Left ventricle myocardium inferior (tissue), 1 donor: ENCODE measurements at regions not wholly inside any gene's neighbourhood (a gene's known extent, or its start where the extent isn't known, plus 50 kb on each side); places are given as distances from the start of the nearest gene placed in this dataset.
"Not testable (repeated sequence)": the region's sequence is repeated elsewhere in the genome, so short reads cannot be mapped to it uniquely, and the experiment has no call there.

Source experiments
- DNase-seq: peaks from one replicate; pipeline ENCODE4 v3.0.0-alpha.2; 2020
- H3K27ac ChIP-seq: fragments of 200-600 bp; replicated peaks from 2 replicates; pipeline ENCODE4 v1.8.0; 2021
- H3K27me3 ChIP-seq: fragments of 200-600 bp; 2 replicates; pipeline ENCODE4 v1.8.0; 2021; ENCODE audit warnings: low read depth
- H3K36me3 ChIP-seq: fragments of 200-600 bp; 2 replicates; pipeline ENCODE4 v1.8.0; 2021
- H3K4me1 ChIP-seq: fragments of 200-600 bp; 2 replicates; pipeline ENCODE4 v1.8.0; 2021
- H3K4me3 ChIP-seq: fragments of 200-600 bp; 2 replicates; pipeline ENCODE4 v1.8.0; 2021; ENCODE audit warnings: mild to moderate bottlenecking, moderate library complexity
- H3K9me3 ChIP-seq: fragments of 200-600 bp; replicated peaks from 2 replicates; pipeline ENCODE4 v1.8.0; 2021
- CTCF ChIP-seq: fragments of 200-600 bp; IDR thresholded peaks from 2 replicates; pipeline ENCODE4 v1.8.0; 2021; ENCODE audit warnings: antibody characterized with exemption, mild to moderate bottlenecking, borderline replicate concordance
- intact Hi-C: fragments of 100-400 bp; cut with micrococcal nuclease; formaldehyde crosslinking; loops from one replicate; pipeline ENCODE4 v1.11.0; 2022
- donor health status: DM: no; HTN: yes; CAD: no; lungs with severe emphysema.

GRCh38 chr10:29375888-29376287, 87.0 kb downstream of the LYZL1 start:
- intact Hi-C loops: no loop called here
- Histone ChIP-seq H3K27ac (no peak overlapping the region), H3K36me3 (no peaks in the 10 kb centered on the region), H3K27me3 (no peaks in the 10 kb centered on the region), H3K9me3 (no peaks in the 10 kb centered on the region), H3K4me1 (no peaks in the 10 kb centered on the region), H3K4me3 (no peak overlapping the region)
- DNase-seq: no peak
- TF ChIP-seq CTCF: no peak

- DNase-seq: no peak
- no peaks in the 10 kb centered on the region for H3K9me3 ChIP-seq
- intact Hi-C loops: no loop called here
- no peak overlapping the region for H3K4me3 ChIP-seq
- H3K36me3 ChIP-seq: no peaks in the 10 kb centered on the region
- H3K27me3 ChIP-seq: no peaks in the 10 kb centered on the region
- TF ChIP-seq CTCF: peak; percentile 81
- no peaks in the 10 kb centered on the region for H3K4me1 ChIP-seq
- no peak overlapping the region for H3K27ac ChIP-seq
These were observed 88.6 kb downstream of the LYZL1 start for GRCh38 chr10:29377333-29377961.

- H3K27me3 ChIP-seq: no peaks in the 10 kb centered on the region
- no peaks in the 10 kb centered on the region for H3K36me3 ChIP-seq
- intact Hi-C loops: no loop called here
- no peak overlapping the region for H3K4me3 ChIP-seq
- H3K9me3 ChIP-seq: no peaks in the 10 kb centered on the region
- H3K4me1 ChIP-seq: no peaks in the 10 kb centered on the region
- no peak for TF ChIP-seq CTCF
- DNase-seq: no peak
- no peak overlapping the region for H3K27ac ChIP-seq
These were observed 89.2 kb downstream of the LYZL1 start for GRCh38 chr10:29378106-29378505.

GRCh38 chr10:29379208-29379607, 90.3 kb downstream of the LYZL1 start:
- Histone ChIP-seq H3K27ac (no peak overlapping the region), H3K4me1 (no peaks in the 10 kb centered on the region), H3K9me3 (no peaks in the 10 kb centered on the region), H3K27me3 (no peaks in the 10 kb centered on the region), H3K36me3 (no peaks in the 10 kb centered on the region), H3K4me3 (no peak overlapping the region)
- no peak for DNase-seq
- TF ChIP-seq CTCF: no peak
- intact Hi-C loops: no loop called here

GRCh38 chr10:29379777-29380598, 91.1 kb downstream of the LYZL1 start:
- H3K9me3 ChIP-seq, H3K4me1 ChIP-seq, H3K4me3 ChIP-seq, intact Hi-C loops, H3K27ac ChIP-seq, DNase-seq, H3K36me3 ChIP-seq, H3K27me3 ChIP-seq: not testable (repeated sequence)

- intact Hi-C loops, H3K27ac ChIP-seq: not testable (repeated sequence)
These were observed 92.0 kb downstream of the LYZL1 start for GRCh38 chr10:29380599-29381511.

More at GRCh38 chr10:29380599-29381511, 92.0 kb downstream of the LYZL1 start:
- DNase-seq, H3K4me1 ChIP-seq, H3K36me3 ChIP-seq, H3K27me3 ChIP-seq, H3K4me3 ChIP-seq, H3K9me3 ChIP-seq: not testable (repeated sequence)
